Globus pallidus (tissue), 1 donor: ENCODE measurements at regions not wholly inside any gene's neighbourhood (a gene's known extent, or its start where the extent isn't known, plus 50 kb on each side); places are given as distances from the start of the nearest gene placed in this dataset.

Experiments
- DNase-seq: peaks from one replicate; pipeline ENCODE4 v3.0.0-alpha.2; 2015; ENCODE audit warnings: low spot score

DNA sequence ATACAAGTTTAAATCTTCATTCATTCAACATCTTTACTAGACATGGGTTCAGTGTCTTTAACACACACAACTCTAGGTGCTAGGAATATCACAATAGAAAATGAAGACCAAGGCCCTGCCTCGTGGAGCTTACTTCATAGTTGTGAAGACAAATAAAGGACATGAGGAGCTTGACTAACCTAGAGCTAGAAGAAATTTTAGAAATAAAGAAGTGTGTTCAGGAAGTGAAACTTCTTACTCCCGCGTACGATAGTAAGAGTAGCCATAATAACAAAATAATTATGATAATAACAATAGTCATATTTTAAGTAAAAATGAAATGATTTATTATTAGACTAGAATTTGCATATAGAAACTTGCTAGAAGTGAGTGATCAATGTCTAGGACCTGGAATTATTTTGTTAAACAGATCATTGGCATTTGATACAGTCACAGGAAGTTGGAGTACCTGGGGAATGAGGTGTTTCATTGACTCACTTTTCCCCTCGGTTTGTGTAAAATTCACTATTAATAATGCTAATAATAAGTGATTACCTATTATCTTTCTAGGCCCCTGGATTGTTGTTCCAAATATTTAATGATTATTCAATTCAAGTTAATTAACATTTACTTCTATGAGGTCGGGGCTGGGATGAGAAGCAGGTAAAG is 331.3 kb downstream of the NSG2 start:
- no peak for DNase-seq

DNA sequence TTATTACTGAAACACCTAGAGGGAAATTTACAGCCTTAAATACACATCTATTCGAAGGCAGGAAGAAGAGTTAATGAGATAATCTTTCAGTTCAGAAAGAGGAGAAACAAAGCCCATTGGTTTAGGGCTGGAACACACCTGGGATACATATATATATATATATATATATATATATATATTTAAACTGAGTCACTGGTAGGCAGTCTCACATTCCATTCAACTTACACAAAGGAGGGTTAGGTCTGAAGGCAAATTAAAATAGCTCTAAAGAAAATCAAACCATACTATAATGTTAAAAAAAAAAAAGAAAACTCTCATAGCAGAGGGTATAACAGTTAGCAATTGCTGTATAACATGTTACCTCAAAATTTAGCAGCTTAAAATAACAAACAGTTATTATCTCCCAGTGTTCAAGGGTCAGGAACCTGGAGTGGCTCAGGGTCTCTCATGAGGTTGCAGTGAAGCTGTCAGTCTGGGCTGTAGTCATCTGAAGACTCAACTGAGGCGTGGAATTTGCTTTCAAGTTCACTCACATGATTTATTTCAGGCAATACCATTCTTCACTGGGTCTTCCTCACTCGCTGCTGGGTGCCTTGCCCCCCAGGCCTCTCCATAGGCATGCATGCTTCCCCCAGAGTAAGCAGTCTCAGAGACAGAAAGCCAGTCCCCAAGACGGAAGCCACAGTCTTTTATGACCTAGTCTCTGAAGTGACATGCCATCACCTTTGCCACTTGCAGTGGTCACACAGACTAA is 332.8 kb downstream of the NSG2 start:
- DNase-seq = no peak

GRCh38 chr5:174380311-174380710 is 334.8 kb downstream of the NSG2 start:
- DNase-seq = no peak

GRCh38 chr5:174381241-174381640 is 335.7 kb downstream of the NSG2 start:
- no peak for DNase-seq

DNA sequence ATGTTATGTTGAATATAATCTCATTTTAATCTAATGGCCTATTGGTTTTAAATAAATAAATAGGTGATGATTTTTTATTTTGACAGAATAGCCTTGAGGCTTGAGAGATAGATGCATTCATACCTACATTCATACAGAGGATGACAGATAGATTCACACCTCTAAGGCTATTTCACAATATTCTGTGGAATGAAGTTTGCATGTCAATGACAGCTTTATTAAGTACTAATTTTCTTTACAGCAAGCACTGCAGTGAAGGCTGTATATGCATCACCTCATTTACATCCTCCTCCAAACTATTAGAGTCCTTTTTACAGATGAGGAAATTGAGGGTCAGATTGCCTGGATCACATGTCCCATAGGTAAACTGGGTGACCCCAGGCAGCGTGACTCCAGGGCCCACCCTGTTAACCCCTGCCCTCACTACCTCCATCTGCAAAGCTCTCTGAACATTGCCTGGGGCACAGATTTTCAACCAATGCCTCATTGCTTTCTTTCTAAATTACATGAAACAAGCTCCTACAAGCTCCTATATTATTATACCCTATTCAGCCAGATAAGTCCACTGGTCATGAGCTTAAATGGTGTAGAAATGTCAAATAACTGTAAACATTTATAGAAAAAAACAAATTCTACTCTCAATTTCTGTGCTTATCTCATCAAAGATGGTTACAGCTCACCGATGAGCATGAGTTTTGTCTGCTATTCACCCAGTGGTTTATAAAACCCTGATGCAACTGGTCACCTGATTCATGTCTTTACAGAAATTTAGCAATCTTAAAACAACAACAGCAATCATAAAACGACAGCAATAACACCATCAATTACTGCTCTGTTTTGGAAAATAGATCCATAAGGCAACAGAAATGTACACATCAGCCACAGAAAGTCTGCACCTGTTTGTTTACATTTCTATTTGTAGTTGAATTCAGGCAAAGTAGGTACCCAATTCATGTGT is 338.0 kb downstream of the NSG2 start:
- DNase-seq = no peak

GRCh38 chr5:174384509-174384947 is 339.0 kb downstream of the NSG2 start:
- no peak for DNase-seq

GRCh38 chr5:174386306-174386705 is 338.1 kb upstream of the MSX2 start:
- no peak for DNase-seq

DNA sequence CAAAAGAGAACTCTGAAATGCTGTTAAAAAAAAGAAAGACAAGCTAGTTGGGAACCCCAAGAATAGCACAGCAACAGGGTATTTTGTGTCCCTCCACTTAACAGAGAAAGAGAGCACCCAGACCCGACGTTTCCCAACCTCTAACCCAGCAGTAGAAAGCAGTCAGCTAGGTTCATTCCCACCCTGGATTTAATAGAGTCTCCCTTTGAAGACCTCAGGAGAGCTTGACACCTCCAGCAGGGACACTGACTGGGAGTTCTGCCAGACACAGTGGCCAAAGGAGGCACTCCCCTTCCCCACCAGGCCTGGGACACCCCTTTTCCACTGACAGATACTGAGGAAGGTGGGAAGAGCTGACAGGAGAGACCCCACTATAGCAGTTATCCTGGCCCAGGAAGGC is 337.5 kb upstream of the MSX2 start:
- no peak for DNase-seq

- no peak for DNase-seq
These were observed 336.9 kb upstream of the MSX2 start for GRCh38 chr5:174387448-174387847.

- DNase-seq = no peak
These were observed 331.5 kb upstream of the MSX2 start for GRCh38 chr5:174392892-174393291.

- no peak for DNase-seq
These were observed 327.8 kb upstream of the MSX2 start for GRCh38 chr5:174396541-174396940.

DNA sequence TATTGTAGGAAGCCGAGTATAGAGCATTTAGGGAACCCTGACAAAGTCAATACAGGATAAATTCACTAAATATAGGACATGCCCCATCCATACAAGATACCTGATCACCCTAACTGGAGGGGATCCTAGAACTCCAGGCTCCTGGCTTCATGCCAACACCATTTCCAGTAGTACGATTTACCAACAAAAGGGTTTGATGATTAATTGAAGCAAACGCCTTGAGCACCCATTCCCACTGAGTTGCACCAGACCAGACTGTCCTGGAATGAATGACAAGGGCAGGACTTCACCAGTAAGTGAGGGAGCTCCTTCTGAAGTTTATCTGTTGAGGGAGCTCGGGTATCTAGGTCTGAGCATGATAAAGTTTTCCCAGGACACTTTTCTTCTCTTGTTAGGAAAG is 327.2 kb upstream of the MSX2 start:
- no peak for DNase-seq

DNA sequence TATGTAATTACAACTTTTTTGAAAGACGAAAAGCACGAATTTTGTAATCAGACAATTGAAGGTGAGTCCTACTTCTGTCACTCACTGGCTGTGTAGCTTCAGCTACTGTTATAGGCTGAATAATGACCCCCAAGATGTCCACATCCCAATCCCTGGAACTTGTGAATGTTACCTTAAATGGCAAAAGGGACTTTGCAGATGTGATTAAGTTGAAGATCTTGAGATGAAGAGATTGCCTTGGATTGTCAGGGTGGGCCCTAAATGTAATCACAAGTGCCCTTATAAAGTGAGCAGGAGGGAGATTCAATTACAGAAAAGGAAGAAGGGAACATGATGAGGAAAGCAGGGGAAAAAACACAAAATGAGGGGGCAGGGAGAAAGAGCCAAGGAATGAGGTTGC is 326.2 kb upstream of the MSX2 start:
- DNase-seq = no peak

DNA sequence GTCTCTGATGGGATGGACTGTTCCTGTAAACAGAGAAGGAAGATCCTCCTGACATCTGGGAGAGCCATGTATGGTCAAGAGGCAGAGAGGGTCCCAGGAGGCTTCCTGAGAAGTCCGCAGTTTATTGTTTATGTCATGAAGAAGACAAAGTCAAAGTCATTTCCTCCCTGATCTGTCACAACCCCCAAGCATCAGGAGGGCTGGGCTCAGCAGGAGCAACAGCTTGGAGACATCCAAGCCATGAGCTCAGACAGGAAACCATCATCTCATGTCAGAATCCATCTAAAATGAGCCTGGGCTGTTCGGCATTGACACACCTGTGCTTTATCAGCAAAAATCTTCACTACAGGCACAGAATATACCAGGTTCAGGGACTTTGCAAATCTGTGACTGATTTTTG is 325.0 kb upstream of the MSX2 start:
- DNase-seq = no peak

DNA sequence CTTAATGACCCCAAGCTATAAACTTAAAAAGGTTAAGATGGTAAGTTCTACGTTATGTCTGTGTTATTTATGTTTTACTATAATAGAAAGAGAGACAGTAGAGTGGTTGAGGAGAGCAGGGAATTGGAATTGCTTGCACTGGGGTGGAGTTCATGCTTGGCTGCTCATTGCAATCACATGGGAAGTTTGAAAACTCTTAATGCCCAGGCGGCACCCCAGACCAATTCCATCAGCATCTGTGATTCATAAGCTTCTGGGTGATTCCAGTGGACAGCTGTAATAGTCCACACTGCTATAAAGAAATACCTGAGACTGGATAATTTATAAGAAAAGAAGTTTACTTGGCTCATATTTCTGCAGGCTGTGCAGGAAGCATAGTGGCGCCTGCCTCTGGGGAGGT is 323.9 kb upstream of the MSX2 start:
- DNase-seq = no peak

GRCh38 chr5:174401793-174402192 is 322.6 kb upstream of the MSX2 start:
- no peak for DNase-seq

- DNase-seq = no peak
These were observed 322.1 kb upstream of the MSX2 start for GRCh38 chr5:174402222-174402812.

DNA sequence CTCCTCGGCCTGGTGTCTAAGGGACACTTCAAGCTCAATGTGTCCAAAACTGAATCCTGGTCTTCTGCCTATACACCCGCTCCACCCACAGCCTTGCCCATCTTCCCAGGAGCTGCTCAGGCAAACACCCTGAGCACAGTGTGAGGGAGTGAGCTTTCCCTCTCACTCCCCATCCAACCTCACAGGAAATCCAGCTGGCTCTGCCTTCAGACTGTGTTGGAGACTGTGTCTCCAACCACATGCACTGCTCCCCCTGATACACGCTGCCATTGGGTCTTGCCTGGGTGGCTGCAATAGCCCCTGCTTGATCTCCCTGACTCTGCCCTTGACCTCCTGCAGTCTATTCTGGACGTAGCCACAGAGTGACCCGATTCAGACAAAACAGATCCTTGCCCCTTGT is 319.5 kb upstream of the MSX2 start:
- DNase-seq = no peak

- no peak for DNase-seq
These were observed 315.3 kb upstream of the MSX2 start for GRCh38 chr5:174409070-174409469.

DNA sequence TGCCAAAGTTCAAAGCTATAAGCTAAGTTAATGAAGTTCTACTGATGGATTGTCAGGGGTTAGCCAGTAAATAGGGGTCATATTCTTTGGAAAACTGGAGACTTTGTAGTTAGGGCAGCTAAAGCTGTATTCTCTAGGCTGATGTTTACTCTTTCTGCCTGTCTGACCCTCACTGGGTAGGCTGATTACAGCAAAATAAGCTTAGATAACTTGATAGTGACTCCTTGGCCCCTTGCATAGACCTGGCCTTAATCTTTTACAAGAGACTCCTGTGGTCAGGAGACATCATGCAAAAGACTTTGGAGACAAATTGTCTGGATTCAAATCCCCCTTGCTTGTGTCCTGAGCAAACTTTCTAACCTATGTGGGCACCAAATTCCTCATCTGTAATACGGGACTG is 314.4 kb upstream of the MSX2 start:
- DNase-seq = no peak

- no peak for DNase-seq
These were observed 313.5 kb upstream of the MSX2 start for GRCh38 chr5:174410716-174411478.

DNA sequence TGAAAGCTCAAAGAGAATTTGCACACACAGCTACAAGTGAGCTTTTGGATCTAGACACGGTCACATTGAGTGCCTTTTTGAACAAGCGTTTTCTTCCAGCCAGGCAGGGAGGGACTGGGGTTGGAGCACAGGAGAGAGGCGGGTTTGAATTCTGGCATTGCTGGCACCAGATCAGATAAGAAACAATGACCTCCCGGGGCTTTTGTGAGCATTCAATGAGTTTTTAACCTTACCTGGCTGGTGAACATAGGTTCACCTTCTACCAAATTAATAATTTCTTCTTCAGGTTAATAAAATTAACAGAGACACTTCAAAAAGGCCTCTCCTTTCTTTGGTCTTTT is 312.9 kb upstream of the MSX2 start:
- no peak for DNase-seq
